GM21786 (cell line): ENCODE measurements at regions not wholly inside any gene's neighbourhood (a gene's known extent, or its start where the extent isn't known, plus 50 kb on each side); places are given as distances from the start of the nearest gene placed in this dataset.
"Not testable (repeated sequence)": the region's sequence is repeated elsewhere in the genome, so short reads cannot be mapped to it uniquely, and the experiment has no call there.

ENCODE experiments used
- ATAC-seq: cut with Tn5 transposase; IDR thresholded peaks from one replicate; pipeline ENCODE4 v1.9.1; 2021; ENCODE audit not compliant: unreplicated experiment

GRCh38 chr1:101366513-101367215 lies 129.8 kb downstream of the S1PR1 start:
- no peak for ATAC-seq

- ATAC-seq = no peak
Measured at GRCh38 chr1:101367630-101368029, 130.8 kb downstream of the S1PR1 start.

GRCh38 chr1:101370488-101370887 lies 133.7 kb downstream of the S1PR1 start:
- ATAC-seq = no peak

- peak; percentile 91 for ATAC-seq
Measured at GRCh38 chr1:101371259-101371658, 134.4 kb downstream of the S1PR1 start.

- ATAC-seq = no peak
Measured at GRCh38 chr1:101373570-101373969, 136.8 kb downstream of the S1PR1 start.

GRCh38 chr1:101375448-101375847 lies 138.6 kb downstream of the S1PR1 start:
- not testable (repeated sequence) for ATAC-seq

- no peak for ATAC-seq
Measured at GRCh38 chr1:101376121-101377083, 139.6 kb downstream of the S1PR1 start.

- no peak for ATAC-seq
Measured at GRCh38 chr1:101377084-101377835, 140.4 kb downstream of the S1PR1 start.

- ATAC-seq = no peak
Measured at GRCh38 chr1:101379037-101379436, 142.2 kb downstream of the S1PR1 start.

- ATAC-seq = peak; percentile 96
Measured at GRCh38 chr1:101379950-101380349, 143.1 kb downstream of the S1PR1 start.

- ATAC-seq = no peak
Measured at GRCh38 chr1:101382135-101382534, 145.3 kb downstream of the S1PR1 start.

GRCh38 chr1:101388904-101389546 lies 152.2 kb downstream of the S1PR1 start:
- ATAC-seq = peak; percentile 87

- ATAC-seq = no peak
Measured at GRCh38 chr1:101389547-101389929, 152.7 kb downstream of the S1PR1 start.

- no peak for ATAC-seq
Measured at GRCh38 chr1:101392552-101392951, 155.7 kb downstream of the S1PR1 start.

GRCh38 chr1:101394041-101394440 lies 157.2 kb downstream of the S1PR1 start:
- no peak for ATAC-seq

- ATAC-seq = no peak
Measured at GRCh38 chr1:101399222-101399621, 162.4 kb downstream of the S1PR1 start.

- no peak for ATAC-seq
Measured at GRCh38 chr1:101406271-101406670, 169.5 kb downstream of the S1PR1 start.

GRCh38 chr1:101406681-101407080 lies 169.9 kb downstream of the S1PR1 start:
- no peak for ATAC-seq

GRCh38 chr1:101407505-101408211 lies 170.8 kb downstream of the S1PR1 start:
- ATAC-seq = peak; percentile 62
